HepG2 (cell line): ENCODE measurements at regions not wholly inside any gene's neighbourhood (a gene's known extent, or its start where the extent isn't known, plus 50 kb on each side); places are given as distances from the start of the nearest gene placed in this dataset.
A peak's percentile ranks its signal among the peaks of the same experiment; 100 is the strongest.

ENCODE experiments used
- ARID5B ChIP-seq: IDR thresholded peaks from 2 replicates; pipeline ENCODE4 v1.4.0; 2020; ENCODE audit warnings: mild to moderate bottlenecking, missing genetic modification reagents
- BHLHE40 ChIP-seq: IDR thresholded peaks from 2 replicates; pipeline ENCODE4 v1.6.1; 2011; ENCODE audit warnings: low read length, improper control_type of control experiment
- CTCF ChIP-seq: sonication (generic); formaldehyde crosslinking; IDR thresholded peaks from 2 replicates; pipeline ENCODE4 v1.5.0; 2020; ENCODE audit warnings: mild to moderate bottlenecking, missing genetic modification reagents, moderate library complexity
- DR1 ChIP-seq: sonication (generic); formaldehyde crosslinking; IDR thresholded peaks from 2 replicates; pipeline ENCODE4 v1.8.0; 2021; ENCODE audit warnings: mild to moderate bottlenecking, missing genetic modification reagents, inconsistent platforms
- FLYWCH1 ChIP-seq: sonication (generic); formaldehyde crosslinking; IDR thresholded peaks from 2 replicates; pipeline ENCODE4 v1.8.1; 2023; ENCODE audit warnings: mild to moderate bottlenecking, missing genetic modification reagents
- FUBP1 ChIP-seq: sonication (generic); formaldehyde crosslinking; IDR thresholded peaks from 2 replicates; pipeline ENCODE4 v1.5.1; 2020; ENCODE audit warnings: missing genetic modification reagents, mild to moderate bottlenecking, borderline replicate concordance
- GMEB2 ChIP-seq: IDR thresholded peaks from 2 replicates; pipeline ENCODE4 v1.6.1; 2016; ENCODE audit warnings: missing biosample characterization, missing genetic modification reagents, low read depth
- IRF2 ChIP-seq: IDR thresholded peaks from 2 replicates; pipeline ENCODE4 v1.6.1; 2018; ENCODE audit warnings: missing genetic modification reagents, missing compliant biosample characterization
- IRX3 ChIP-seq: sonication (generic); formaldehyde crosslinking; IDR thresholded peaks from 2 replicates; pipeline ENCODE4 v1.8.1; 2023; ENCODE audit warnings: mild to moderate bottlenecking, low read depth, missing genetic modification reagents, borderline replicate concordance
- MBNL3 ChIP-seq: fragments of 250-450 bp; sonication (Bioruptor Pico); conservative IDR thresholded peaks from 2 replicates; pipeline ENCODE4 v1.8.0; 2022; ENCODE audit warnings: mild to moderate bottlenecking, inconsistent platforms
- NFYB ChIP-seq: sonication (generic); formaldehyde crosslinking; IDR thresholded peaks from 2 replicates; pipeline ENCODE4 v1.4.0; 2020; ENCODE audit warnings: missing genetic modification reagents
- PAWR ChIP-seq: sonication (generic); formaldehyde crosslinking; IDR thresholded peaks from 2 replicates; pipeline ENCODE4 v1.4.0; 2020; ENCODE audit warnings: missing genetic modification reagents, mild to moderate bottlenecking, borderline replicate concordance
- PCBP1 ChIP-seq: fragments of 200-400 bp; formaldehyde crosslinking; IDR thresholded peaks from 2 replicates; pipeline ENCODE4 v1.6.1; 2017; ENCODE audit warnings: mild to moderate bottlenecking, low read depth, low read length, borderline replicate concordance
- SNAI1 ChIP-seq: sonication (generic); formaldehyde crosslinking; IDR thresholded peaks from 2 replicates; pipeline ENCODE4 v1.5.0; 2020; ENCODE audit warnings: mild to moderate bottlenecking, missing genetic modification reagents, borderline replicate concordance
- STAG1 ChIP-seq: sonication (generic); formaldehyde crosslinking; IDR thresholded peaks from 2 replicates; pipeline ENCODE4 v1.4.0; 2020; ENCODE audit warnings: missing genetic modification reagents
- TBP ChIP-seq: sonication (generic); formaldehyde crosslinking; IDR thresholded peaks from 2 replicates; pipeline ENCODE4 v1.5.0; 2020; ENCODE audit warnings: missing genetic modification reagents
- TEAD2 ChIP-seq: sonication (generic); formaldehyde crosslinking; IDR thresholded peaks from 2 replicates; pipeline ENCODE4 v1.9.0; 2021; ENCODE audit warnings: missing genetic modification reagents
- TP53 ChIP-seq: sonication (generic); formaldehyde crosslinking; conservative IDR thresholded peaks from 2 replicates; pipeline ENCODE4 v1.4.0; 2020; ENCODE audit warnings: missing genetic modification reagents
- XBP1 ChIP-seq: sonication (generic); formaldehyde crosslinking; IDR thresholded peaks from 2 replicates; pipeline ENCODE4 v1.5.0; 2020; ENCODE audit warnings: missing genetic modification reagents
- ZFYVE20 ChIP-seq: sonication (generic); formaldehyde crosslinking; IDR thresholded peaks from 2 replicates; pipeline ENCODE4 v1.8.0; 2023; ENCODE audit warnings: low read depth, mild to moderate bottlenecking, moderate library complexity, missing genetic modification reagents, borderline replicate concordance
- ZNF121 ChIP-seq: sonication (generic); formaldehyde crosslinking; IDR thresholded peaks from 2 replicates; pipeline ENCODE4 v1.5.0; 2020; ENCODE audit warnings: mild to moderate bottlenecking, missing genetic modification reagents
- ZNF205 ChIP-seq: IDR thresholded peaks from 2 replicates; pipeline ENCODE4 v1.6.1; 2018; ENCODE audit warnings: missing biosample characterization, missing genetic modification reagents
- ZNF230 ChIP-seq: sonication (generic); formaldehyde crosslinking; IDR thresholded peaks from 2 replicates; pipeline ENCODE4 v1.4.0; 2020; ENCODE audit warnings: mild to moderate bottlenecking, missing genetic modification reagents
- ZNF766 ChIP-seq: sonication (generic); formaldehyde crosslinking; IDR thresholded peaks from 2 replicates; pipeline ENCODE4 v1.5.0; 2020; ENCODE audit warnings: missing genetic modification reagents, borderline replicate concordance
- ZSCAN12 ChIP-seq: sonication (generic); formaldehyde crosslinking; IDR thresholded peaks from 2 replicates; pipeline ENCODE4 v1.9.0; 2021; ENCODE audit warnings: mild to moderate bottlenecking, missing genetic modification reagents

- TF ChIP-seq FUBP1 (CRISPR knock-in tag) (no peak), TP53 (CRISPR knock-in tag) (no peak), IRF2 (no peak), ZNF766 (CRISPR knock-in tag) (no peak), PAWR (CRISPR knock-in tag) (no peak), ZNF121 (no peak), STAG1 (CRISPR knock-in tag) (peak; percentile 86), MBNL3 (no peak), FLYWCH1 (CRISPR knock-in tag) (no peak), BHLHE40 (peak; percentile 30; the same call in 1 of the 2 replicates), GMEB2 (CRISPR knock-in tag) (no peak), CTCF (CRISPR knock-in tag) (peak; percentile 88), SNAI1 (CRISPR knock-in tag) (no peak), XBP1 (CRISPR knock-in tag) (no peak), ZNF205 (CRISPR knock-in tag) (no peak), PCBP1 (no peak), TBP (CRISPR knock-in tag) (no peak), IRX3 (CRISPR knock-in tag) (no peak), DR1 (CRISPR knock-in tag) (no peak), TEAD2 (CRISPR knock-in tag) (no peak), ARID5B (no peak), ZFYVE20 (CRISPR knock-in tag) (no peak), ZNF230 (CRISPR knock-in tag) (peak; percentile 96; the same call in 1 of the 2 replicates), NFYB (CRISPR knock-in tag) (no peak), ZSCAN12 (CRISPR knock-in tag) (no peak)
These were observed 695.6 kb downstream of the TSN start (continued) for GRCh38 chr2:122451040-122451439.
